ENCODE measurements at regions not wholly inside any gene's neighbourhood (a gene's known extent, or its start where the extent isn't known, plus 50 kb on each side); places are given as distances from the start of the nearest gene placed in this dataset.

GRCh38 chr6:113482771-113483170 is 374.4 kb upstream of the MARCKS start:
- H3K27ac Mint-ChIP-seq (ENCODE audit: unreplicated experiment) = no peak overlapping the region
- TF ChIP-seq CTCF (IDR thresholded peaks at IDR 0.05; ENCODE audit: insufficient read depth, low read depth, low read length) = no peak
- no peak for TF ChIP-seq EZH2 (IDR thresholded peaks at IDR 0.05; ENCODE audit: insufficient read depth, low read length)
- no peak overlapping the region for H3K4me3 Mint-ChIP-seq (ENCODE audit: unreplicated experiment)
- no peaks in the 10 kb centered on the region for H3K9me3 Mint-ChIP-seq (ENCODE audit: unreplicated experiment)
- Histone ChIP-seq H4K20me1 (ENCODE audit: insufficient read depth, low read length) (no peaks in the 10 kb centered on the region), H3K79me2 (ENCODE audit: insufficient read depth, low read length) (no peaks in the 10 kb centered on the region), H3K4me2 (ENCODE audit: low read length) (no peak overlapping the region), H3K9me3 (ENCODE audit: insufficient read depth, low read depth, low read length) (no peaks in the 10 kb centered on the region), H3K4me3 (ENCODE audit: insufficient read depth, low read depth, low read length) (no peak overlapping the region), H3K27me3 (ENCODE audit: insufficient read depth, low read length) (no peaks in the 10 kb centered on the region), H3K36me3 (ENCODE audit: insufficient read depth, low read length) (no peaks in the 10 kb centered on the region), H3K9ac (ENCODE audit: low read length) (no peak overlapping the region), H2AFZ (ENCODE audit: low read depth, low read length) (no peak overlapping the region), H3K4me1 (ENCODE audit: insufficient read depth, low read length) (no peaks in the 10 kb centered on the region), H3K27ac (ENCODE audit: low read depth, low read length) (no peak overlapping the region)
- no peaks in the 10 kb centered on the region for H3K36me3 Mint-ChIP-seq (ENCODE audit: low read depth, unreplicated experiment)
- H3K27me3 Mint-ChIP-seq (ENCODE audit: low read depth, unreplicated experiment) = no peaks in the 10 kb centered on the region
- DNase-seq (ENCODE audit: low read depth) = no peak
- no peaks in the 10 kb centered on the region for H3K4me1 Mint-ChIP-seq (ENCODE audit: low read depth, unreplicated experiment)
- no peak for FAIRE-seq

- no peaks in the 10 kb centered on the region for H3K9me3 Mint-ChIP-seq (ENCODE audit: unreplicated experiment)
- H3K27me3 Mint-ChIP-seq (ENCODE audit: low read depth, unreplicated experiment) = no peaks in the 10 kb centered on the region
- no peaks in the 10 kb centered on the region for H3K36me3 Mint-ChIP-seq (ENCODE audit: low read depth, unreplicated experiment)
- DNase-seq (ENCODE audit: low read depth) (no peak), FAIRE-seq (no peak)
- Histone ChIP-seq H3K4me3 (ENCODE audit: insufficient read depth, low read depth, low read length) (no peak overlapping the region), H2AFZ (ENCODE audit: low read depth, low read length) (no peak overlapping the region), H3K36me3 (ENCODE audit: insufficient read depth, low read length) (no peaks in the 10 kb centered on the region), H3K27ac (ENCODE audit: low read depth, low read length) (no peak overlapping the region), H3K4me2 (ENCODE audit: low read length) (no peak overlapping the region), H3K79me2 (ENCODE audit: insufficient read depth, low read length) (no peaks in the 10 kb centered on the region), H4K20me1 (ENCODE audit: insufficient read depth, low read length) (no peaks in the 10 kb centered on the region), H3K4me1 (ENCODE audit: insufficient read depth, low read length) (no peaks in the 10 kb centered on the region), H3K9me3 (ENCODE audit: insufficient read depth, low read depth, low read length) (no peaks in the 10 kb centered on the region), H3K9ac (ENCODE audit: low read length) (no peak overlapping the region), H3K27me3 (ENCODE audit: insufficient read depth, low read length) (no peaks in the 10 kb centered on the region)
- H3K4me3 Mint-ChIP-seq (ENCODE audit: unreplicated experiment) = no peak overlapping the region
- H3K27ac Mint-ChIP-seq (ENCODE audit: unreplicated experiment) = no peak overlapping the region
- H3K4me1 Mint-ChIP-seq (ENCODE audit: low read depth, unreplicated experiment) = no peaks in the 10 kb centered on the region
- TF ChIP-seq CTCF (IDR thresholded peaks at IDR 0.05; ENCODE audit: insufficient read depth, low read depth, low read length) (no peak), EZH2 (IDR thresholded peaks at IDR 0.05; ENCODE audit: insufficient read depth, low read length) (no peak)
These were observed 370.9 kb upstream of the MARCKS start for GRCh38 chr6:113486199-113486598.

DNA sequence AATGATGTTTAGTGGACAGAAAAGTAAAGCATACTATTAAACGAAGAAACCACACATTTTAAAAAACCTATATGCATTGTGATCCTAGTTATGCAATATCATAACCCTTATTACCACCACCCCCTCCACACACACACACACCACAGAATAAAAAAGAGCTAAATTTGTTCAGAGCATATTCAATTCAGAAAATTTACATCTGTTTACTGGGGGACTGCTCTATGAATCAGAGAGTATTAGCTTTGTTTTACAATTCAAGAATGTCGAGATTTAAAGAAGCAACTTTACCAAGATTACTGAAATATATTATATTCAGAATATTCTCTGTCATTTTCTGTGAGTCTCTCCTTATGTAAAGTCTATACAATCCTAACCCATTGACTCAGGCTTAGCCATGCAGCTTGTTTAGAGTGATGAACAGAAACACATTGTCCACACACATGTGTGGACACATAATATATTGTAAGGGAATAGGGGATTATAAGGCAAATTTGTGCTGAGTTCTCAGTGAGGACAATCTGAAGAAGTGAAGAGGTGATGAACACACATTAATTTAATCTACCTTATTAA is 369.6 kb upstream of the MARCKS start:
- H2AFZ ChIP-seq (ENCODE audit: low read depth, low read length) = no peak overlapping the region
- no peaks in the 10 kb centered on the region for H3K79me2 ChIP-seq (ENCODE audit: insufficient read depth, low read length)
- H3K36me3 ChIP-seq (ENCODE audit: insufficient read depth, low read length) = no peaks in the 10 kb centered on the region
- H3K9me3 Mint-ChIP-seq (ENCODE audit: unreplicated experiment) = no peaks in the 10 kb centered on the region
- no peak overlapping the region for H3K27ac Mint-ChIP-seq (ENCODE audit: unreplicated experiment)
- no peak overlapping the region for H3K27ac ChIP-seq (ENCODE audit: low read depth, low read length)
- H4K20me1 ChIP-seq (ENCODE audit: insufficient read depth, low read length) = no peaks in the 10 kb centered on the region
- no peaks in the 10 kb centered on the region for H3K9me3 ChIP-seq (ENCODE audit: insufficient read depth, low read depth, low read length)
- no peak overlapping the region for H3K4me3 ChIP-seq (ENCODE audit: insufficient read depth, low read depth, low read length)
- H3K4me1 Mint-ChIP-seq (ENCODE audit: low read depth, unreplicated experiment) = no peaks in the 10 kb centered on the region
- no peak overlapping the region for H3K4me3 Mint-ChIP-seq (ENCODE audit: unreplicated experiment)
- no peak overlapping the region for H3K4me2 ChIP-seq (ENCODE audit: low read length)
- FAIRE-seq = no peak
- H3K27me3 Mint-ChIP-seq (ENCODE audit: low read depth, unreplicated experiment) = no peaks in the 10 kb centered on the region
- DNase-seq (ENCODE audit: low read depth) = no peak
- no peaks in the 10 kb centered on the region for H3K4me1 ChIP-seq (ENCODE audit: insufficient read depth, low read length)
- no peaks in the 10 kb centered on the region for H3K27me3 ChIP-seq (ENCODE audit: insufficient read depth, low read length)
- no peak overlapping the region for H3K9ac ChIP-seq (ENCODE audit: low read length)
- TF ChIP-seq EZH2 (IDR thresholded peaks at IDR 0.05; ENCODE audit: insufficient read depth, low read length) = no peak
- TF ChIP-seq CTCF (IDR thresholded peaks at IDR 0.05; ENCODE audit: insufficient read depth, low read depth, low read length) = no peak
- no peaks in the 10 kb centered on the region for H3K36me3 Mint-ChIP-seq (ENCODE audit: low read depth, unreplicated experiment)
